ENCODE measurements at regions not wholly inside any gene's neighbourhood (a gene's known extent, or its start where the extent isn't known, plus 50 kb on each side); places are given as distances from the start of the nearest gene placed in this dataset.

DNA sequence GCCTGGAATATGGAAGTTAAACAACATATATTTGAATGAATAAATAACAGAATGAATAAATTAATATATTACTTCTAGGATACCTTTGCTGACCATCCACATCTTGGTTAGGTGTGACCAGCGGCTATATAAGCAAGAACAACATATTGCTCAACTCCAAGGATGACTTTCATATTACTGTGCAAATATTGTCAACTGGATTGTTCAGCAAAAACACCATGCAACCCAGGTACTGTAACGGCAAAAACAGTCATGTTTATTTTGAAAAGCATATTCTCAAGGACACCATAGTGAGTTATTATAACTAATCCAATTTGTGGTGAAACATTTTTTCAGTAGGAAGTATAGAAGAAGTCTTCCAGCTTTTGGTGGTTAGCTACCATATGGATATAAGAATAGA is 907.9 kb downstream of the IGSF11 start:
- no peak overlapping the region for H3K4me2 ChIP-seq (ENCODE audit: low read length)
- H3K9me3 ChIP-seq (ENCODE audit: control insufficient read depth, low read length), result no peaks in the 10 kb centered on the region
- H3K36me3 ChIP-seq (ENCODE audit: control insufficient read depth, insufficient read depth, low read length), result no peaks in the 10 kb centered on the region
- no peak overlapping the region for H3K27ac ChIP-seq
- H3K4me1 ChIP-seq, result no peaks in the 10 kb centered on the region
- no peak overlapping the region for H3K9ac ChIP-seq
- H3K27me3 ChIP-seq (ENCODE audit: control insufficient read depth, insufficient read depth, low read length), result no peaks in the 10 kb centered on the region
- no peak overlapping the region for H2AFZ ChIP-seq
- TF ChIP-seq CTCF (IDR thresholded peaks at IDR 0.05), result no peak
- H3K79me2 ChIP-seq, result no peaks in the 10 kb centered on the region
- H3K4me3 ChIP-seq (ENCODE audit: low read depth, low read length), result no peak overlapping the region

- H3K27me3 ChIP-seq (ENCODE audit: control insufficient read depth, insufficient read depth, low read length), result no peaks in the 10 kb centered on the region
- TF ChIP-seq CTCF (IDR thresholded peaks at IDR 0.05), result no peak
Measured at GRCh38 chr3:118127992-118128391, 906.7 kb downstream of the IGSF11 start.

GRCh38 chr3:118128886-118129285 is 905.8 kb downstream of the IGSF11 start:
- Histone ChIP-seq H3K36me3 (ENCODE audit: control insufficient read depth, insufficient read depth, low read length) (no peaks in the 10 kb centered on the region), H3K79me2 (no peaks in the 10 kb centered on the region), H2AFZ (no peak overlapping the region), H3K4me3 (ENCODE audit: low read depth, low read length) (no peak overlapping the region), H3K4me1 (no peaks in the 10 kb centered on the region), H3K27me3 (ENCODE audit: control insufficient read depth, insufficient read depth, low read length) (no peaks in the 10 kb centered on the region), H3K9ac (no peak overlapping the region), H3K9me3 (ENCODE audit: control insufficient read depth, low read length) (no peaks in the 10 kb centered on the region), H3K27ac (no peak overlapping the region), H3K4me2 (ENCODE audit: low read length) (no peak overlapping the region)
- no peak for TF ChIP-seq CTCF (IDR thresholded peaks at IDR 0.05)

More at GRCh38 chr3:118127992-118128391, 906.7 kb downstream of the IGSF11 start:
- Histone ChIP-seq H3K9ac (no peak overlapping the region), H3K4me3 (ENCODE audit: low read depth, low read length) (no peak overlapping the region), H3K79me2 (no peaks in the 10 kb centered on the region), H2AFZ (no peak overlapping the region), H3K36me3 (ENCODE audit: control insufficient read depth, insufficient read depth, low read length) (no peaks in the 10 kb centered on the region), H3K4me1 (no peaks in the 10 kb centered on the region), H3K27ac (no peak overlapping the region), H3K4me2 (ENCODE audit: low read length) (no peak overlapping the region), H3K9me3 (ENCODE audit: control insufficient read depth, low read length) (no peaks in the 10 kb centered on the region)

GRCh38 chr3:118137778-118138177 is 896.9 kb downstream of the IGSF11 start:
- H3K27me3 ChIP-seq (ENCODE audit: control insufficient read depth, insufficient read depth, low read length), result no peaks in the 10 kb centered on the region
- no peak overlapping the region for H3K27ac ChIP-seq
- H3K79me2 ChIP-seq, result no peaks in the 10 kb centered on the region
- no peak overlapping the region for H3K4me3 ChIP-seq (ENCODE audit: low read depth, low read length)
- TF ChIP-seq CTCF (IDR thresholded peaks at IDR 0.05), result no peak
- H3K9ac ChIP-seq, result no peak overlapping the region
- no peak overlapping the region for H2AFZ ChIP-seq
- H3K4me2 ChIP-seq (ENCODE audit: low read length), result no peak overlapping the region
- no peaks in the 10 kb centered on the region for H3K9me3 ChIP-seq (ENCODE audit: control insufficient read depth, low read length)
- H3K36me3 ChIP-seq (ENCODE audit: control insufficient read depth, insufficient read depth, low read length), result no peaks in the 10 kb centered on the region
- H3K4me1 ChIP-seq, result no peaks in the 10 kb centered on the region

GRCh38 chr3:118144919-118145318 is 889.7 kb downstream of the IGSF11 start:
- H2AFZ ChIP-seq, result no peak overlapping the region
- no peak overlapping the region for H3K27ac ChIP-seq
- no peaks in the 10 kb centered on the region for H3K4me1 ChIP-seq
- no peak overlapping the region for H3K4me3 ChIP-seq (ENCODE audit: low read depth, low read length)
- no peaks in the 10 kb centered on the region for H3K9me3 ChIP-seq (ENCODE audit: control insufficient read depth, low read length)
- H3K27me3 ChIP-seq (ENCODE audit: control insufficient read depth, insufficient read depth, low read length), result no peaks in the 10 kb centered on the region
- no peak for TF ChIP-seq CTCF (IDR thresholded peaks at IDR 0.05)
- no peaks in the 10 kb centered on the region for H3K36me3 ChIP-seq (ENCODE audit: control insufficient read depth, insufficient read depth, low read length)
- no peak overlapping the region for H3K9ac ChIP-seq
- no peak overlapping the region for H3K4me2 ChIP-seq (ENCODE audit: low read length)
- H3K79me2 ChIP-seq, result no peaks in the 10 kb centered on the region

Measured in parathyroid adenoma (tissue), 2 donors.